AG04450 (cell line): ENCODE measurements at regions not wholly inside any gene's neighbourhood (a gene's known extent, or its start where the extent isn't known, plus 50 kb on each side); places are given as distances from the start of the nearest gene placed in this dataset.

Source experiments
- CTCF ChIA-PET: fragments of 300-600, 350-600 bp; formaldehyde crosslinking; extraction: SDS; loops from one replicate; lab custom pipeline; 2022; ENCODE audit warnings: antibody characterized with exemption, inconsistent platforms; lab: Charles Lee
- POLR2A ChIA-PET: fragments of 350-600 bp; formaldehyde crosslinking; extraction: SDS; loops from one replicate; lab custom pipeline; 2021; ENCODE audit warnings: antibody characterized with exemption, inconsistent platforms; lab: Yijun Ruan, JAX
- DNase-seq: peaks from one replicate; pipeline ENCODE4 v3.0.0-alpha.2; 2011; ENCODE audit warnings: low read depth, low spot score
- H3K27ac ChIP-seq: one replicate; pipeline ENCODE4 v1.5.1; 2012; ENCODE audit warnings: low read depth, low read length, control low read depth
- H3K27me3 ChIP-seq: one replicate; pipeline ENCODE4 v1.6.0; 2012; ENCODE audit warnings: low read length; ENCODE audit not compliant: control insufficient read depth, insufficient read depth
- H3K4me3 ChIP-seq: 2 replicates; pipeline ENCODE4 v1.5.1; 2011; ENCODE audit warnings: mild to moderate bottlenecking, low read depth, low read length, control low read depth
- H3K9me3 ChIP-seq: 2 replicates; pipeline ENCODE4 v1.5.1; 2012; ENCODE audit warnings: low read length; ENCODE audit not compliant: control insufficient read depth, insufficient read depth
- TF ChIP-seq, protein P1 (sequence below): IDR thresholded peaks from 2 replicates; pipeline ENCODE4 v1.5.1; 2011; ENCODE audit warnings: low read depth, low read length, control low read depth, inconsistent platforms

DNA sequence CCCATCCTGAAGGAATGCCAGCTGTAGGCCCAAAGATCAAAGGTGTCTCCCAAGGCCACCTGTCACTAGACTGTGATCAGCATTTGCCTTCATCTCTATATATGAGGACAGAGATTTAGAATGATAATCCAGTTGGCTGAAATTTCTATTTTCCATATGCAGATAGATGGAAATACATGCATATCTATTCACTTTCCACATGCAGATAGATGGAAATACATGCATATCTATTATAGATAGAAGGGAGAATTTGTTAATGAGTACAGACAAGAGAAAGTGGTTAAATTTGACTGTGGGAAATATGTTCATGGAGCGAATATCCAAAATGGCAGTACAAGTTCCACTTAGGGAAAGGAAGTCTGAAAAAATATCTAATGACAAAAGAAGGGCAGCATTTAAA, 762.2 kb downstream of the NLGN4Y start:
- CTCF ChIA-PET, result no interaction called here
- H3K9me3 ChIP-seq, result no peaks in the 10 kb centered on the region
- H3K27me3 ChIP-seq, result no peaks in the 10 kb centered on the region
- no peak overlapping the region for H3K4me3 ChIP-seq
- no peak for DNase-seq
- TF ChIP-seq, protein P1, sequence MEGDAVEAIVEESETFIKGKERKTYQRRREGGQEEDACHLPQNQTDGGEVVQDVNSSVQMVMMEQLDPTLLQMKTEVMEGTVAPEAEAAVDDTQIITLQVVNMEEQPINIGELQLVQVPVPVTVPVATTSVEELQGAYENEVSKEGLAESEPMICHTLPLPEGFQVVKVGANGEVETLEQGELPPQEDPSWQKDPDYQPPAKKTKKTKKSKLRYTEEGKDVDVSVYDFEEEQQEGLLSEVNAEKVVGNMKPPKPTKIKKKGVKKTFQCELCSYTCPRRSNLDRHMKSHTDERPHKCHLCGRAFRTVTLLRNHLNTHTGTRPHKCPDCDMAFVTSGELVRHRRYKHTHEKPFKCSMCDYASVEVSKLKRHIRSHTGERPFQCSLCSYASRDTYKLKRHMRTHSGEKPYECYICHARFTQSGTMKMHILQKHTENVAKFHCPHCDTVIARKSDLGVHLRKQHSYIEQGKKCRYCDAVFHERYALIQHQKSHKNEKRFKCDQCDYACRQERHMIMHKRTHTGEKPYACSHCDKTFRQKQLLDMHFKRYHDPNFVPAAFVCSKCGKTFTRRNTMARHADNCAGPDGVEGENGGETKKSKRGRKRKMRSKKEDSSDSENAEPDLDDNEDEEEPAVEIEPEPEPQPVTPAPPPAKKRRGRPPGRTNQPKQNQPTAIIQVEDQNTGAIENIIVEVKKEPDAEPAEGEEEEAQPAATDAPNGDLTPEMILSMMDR, result no peak
- H3K27ac ChIP-seq, result no peak overlapping the region
- POLR2A ChIA-PET, result no interaction called here

DNA sequence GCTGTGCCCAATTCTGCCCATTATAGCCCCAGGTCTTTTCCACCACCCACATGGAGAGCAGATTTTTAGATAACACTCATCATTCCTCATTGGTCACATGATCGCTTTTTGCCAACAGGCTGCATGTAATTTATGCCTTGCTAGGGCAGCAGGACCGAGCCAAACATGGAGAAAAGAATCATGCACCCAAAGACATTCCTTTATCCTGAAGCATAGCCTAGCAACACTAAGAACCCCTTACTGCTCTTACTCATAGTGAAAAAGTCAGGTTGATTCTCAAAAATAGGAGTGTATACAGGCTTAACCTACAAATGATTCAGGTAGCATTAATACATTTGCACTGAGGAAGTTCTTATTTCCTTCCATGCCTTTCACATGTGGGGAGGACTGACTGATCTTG, 765.5 kb downstream of the NLGN4Y start:
- ChIA-PET POLR2A (no interaction called here), CTCF (no interaction called here)
- DNase-seq, result no peak
- Histone ChIP-seq H3K27ac (no peak overlapping the region), H3K9me3 (no peaks in the 10 kb centered on the region), H3K27me3 (no peaks in the 10 kb centered on the region), H3K4me3 (no peak overlapping the region)
- TF ChIP-seq, protein P1, result no peak

- TF ChIP-seq, protein P1, result no peak
- DNase-seq, result no peak
- ChIA-PET CTCF (no interaction called here), POLR2A (no interaction called here)
- Histone ChIP-seq H3K4me3 (no peak overlapping the region), H3K9me3 (no peaks in the 10 kb centered on the region), H3K27me3 (no peaks in the 10 kb centered on the region), H3K27ac (no peak overlapping the region)
Measured at GRCh38 chrY:15292881-15293280, 768.6 kb downstream of the NLGN4Y start.

DNA sequence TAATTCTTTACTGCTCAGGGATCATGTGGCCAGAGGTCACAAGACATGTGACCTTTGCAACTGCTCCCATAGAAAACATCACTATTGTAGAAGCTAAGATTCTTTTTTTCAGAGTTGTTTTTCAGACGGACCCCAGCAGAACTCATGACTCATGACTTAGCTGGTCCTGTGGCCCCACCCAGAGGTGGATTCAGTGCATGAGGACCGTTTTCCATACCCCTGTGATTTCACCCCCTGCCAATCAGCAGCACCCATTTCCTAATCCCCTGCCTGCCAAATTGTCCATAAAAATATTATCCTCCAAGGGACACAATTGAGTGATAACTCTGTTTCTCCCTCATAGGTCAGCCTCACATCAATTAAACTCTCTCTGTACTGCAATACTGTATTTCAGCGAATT, 777.5 kb downstream of the NLGN4Y start:
- TF ChIP-seq, protein P1, result no peak
- H3K9me3 ChIP-seq, result no peaks in the 10 kb centered on the region
- no peak for DNase-seq
- ChIA-PET CTCF (no interaction called here), POLR2A (no interaction called here)
- H3K27ac ChIP-seq, result no peak overlapping the region
- no peaks in the 10 kb centered on the region for H3K27me3 ChIP-seq
- no peak overlapping the region for H3K4me3 ChIP-seq

DNA sequence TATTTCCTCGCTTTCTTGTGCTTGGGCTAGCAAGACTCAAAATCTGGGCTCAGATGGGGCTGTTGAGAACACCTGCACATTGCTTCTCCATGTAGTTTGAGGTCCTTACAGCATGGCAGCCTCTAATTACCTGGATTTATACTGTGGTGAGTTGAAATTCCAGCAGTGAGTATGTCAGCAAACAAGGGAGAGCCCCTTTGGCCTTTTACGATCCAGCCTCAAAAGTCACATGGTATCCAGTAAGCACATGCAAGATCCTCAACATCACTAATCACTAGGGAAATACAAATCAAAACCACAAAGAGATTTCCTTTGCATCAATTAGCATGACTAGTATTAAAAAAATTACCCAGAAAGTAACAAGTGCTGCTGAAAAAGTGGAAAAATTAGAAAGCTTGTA, 787.8 kb downstream of the NLGN4Y start:
- DNase-seq, result no peak
- ChIA-PET CTCF (no interaction called here), POLR2A (no interaction called here)
- H3K27me3 ChIP-seq, result no peaks in the 10 kb centered on the region
- H3K27ac ChIP-seq, result no peak overlapping the region
- H3K4me3 ChIP-seq, result no peak overlapping the region
- H3K9me3 ChIP-seq, result no peaks in the 10 kb centered on the region
- TF ChIP-seq, protein P1, result no peak
